HepG2 (cell line): ENCODE measurements at regions not wholly inside any gene's neighbourhood (a gene's known extent, or its start where the extent isn't known, plus 50 kb on each side); places are given as distances from the start of the nearest gene placed in this dataset.

Experiments used
- ATAC-seq: fragments of 200-7000 bp; cut with Tn5 transposase; 3 replicates; pipeline ENCODE4 v1.9.1; 2020; ENCODE audit warnings: mild to moderate bottlenecking, moderate library complexity
- BruUV-seq: library from RNA; stranded (reverse); fragments of 400-500 nt; replicated peaks from 2 replicates; lab custom pipeline; 2021; lab: Mats Ljungman, UMichigan
- CTCF ChIA-PET: fragments of 300-600 bp; formaldehyde crosslinking; extraction: SDS; loops from one replicate; lab custom pipeline; 2021; ENCODE audit warnings: low total read pairs, inconsistent platforms, low intra/inter-chr PET ratio; lab: Yijun Ruan, JAX
- POLR2A ChIA-PET: fragments of 350-600 bp; sonication (Branson Sonifier 250); formaldehyde crosslinking; loops from one replicate; lab custom pipeline; 2020; ENCODE audit warnings: antibody characterized with exemption, inconsistent platforms; lab: Yijun Ruan, JAX
- DNase-seq: peaks from one replicate; pipeline ENCODE4 v3.0.0-alpha.2; 2015; ENCODE audit warnings: low spot score
- FAIRE-seq: peaks from 3 replicates; lab custom pipeline; 2011; peaks lifted over from hg19 to GRCh38; lab: Jason Lieb, UNC
- H2AFZ ChIP-seq: one replicate; pipeline ENCODE4 v1.6.1; 2011; ENCODE audit warnings: low read length, inconsistent platforms
- H3K27ac ChIP-seq: fragments of 300-600 bp; 3 replicates; pipeline ENCODE4 v1.8.0; 2011; ENCODE audit warnings: mixed run types, mild to moderate bottlenecking, mixed read lengths, low read length, inconsistent platforms; ENCODE audit not compliant: insufficient read depth; ENCODE audit errors: extremely low read length
- H3K27me3 ChIP-seq, 2 experiments: fragments of 200-600 bp in 1 of 2; 2 replicates in 1 of 2; 3 replicates in 1 of 2; pipeline versions ENCODE4 v1.6.0 to v1.8.0; 2011; ENCODE audit warnings: low read length in 2 of 2, mild to moderate bottlenecking in 2 of 2, moderate library complexity in 2 of 2, inconsistent platforms in 1 of 2; ENCODE audit not compliant: insufficient read depth in 2 of 2, control insufficient read depth in 1 of 2
- H3K36me3 ChIP-seq, 2 experiments: fragments of 200-600 bp in 1 of 2; replicated peaks in 1 of 2; 2 replicates in 1 of 2; 3 replicates in 1 of 2; pipeline versions ENCODE4 v1.5.1 to v1.8.0; 2011; ENCODE audit warnings: low read length in 2 of 2, inconsistent platforms in 1 of 2; ENCODE audit not compliant: insufficient read depth in 2 of 2, control insufficient read depth in 1 of 2
- H3K4me1 ChIP-seq: 2 replicates; pipeline ENCODE4 v1.5.1; 2012; ENCODE audit warnings: low read length, inconsistent platforms; ENCODE audit not compliant: insufficient read depth
- H3K4me2 ChIP-seq: 2 replicates; pipeline ENCODE4 v1.6.0; 2011; ENCODE audit warnings: low read depth, low read length, inconsistent platforms
- H3K4me3 ChIP-seq, 3 experiments: fragments of 200-600 bp in 1 of 3; sonication (generic), shearing (Covaris generic) in 1 of 3; replicated peaks in 1 of 3; 2 replicates each; pipeline ENCODE4 v1.5.1; 2011 to 2016; ENCODE audit warnings: low read length in 3 of 3, inconsistent platforms in 2 of 3, low read depth in 2 of 3, mild to moderate bottlenecking in 2 of 3, control low read depth in 1 of 3, mixed read lengths in 1 of 3; ENCODE audit not compliant: insufficient read depth in 1 of 3
- H3K79me2 ChIP-seq: one replicate; pipeline ENCODE4 v1.6.1; 2011; ENCODE audit warnings: low read length, inconsistent platforms; ENCODE audit not compliant: insufficient read depth
- H3K9ac ChIP-seq: 2 replicates; pipeline ENCODE4 v1.6.0; 2011; ENCODE audit warnings: mild to moderate bottlenecking, low read depth, low read length, inconsistent platforms; ENCODE audit not compliant: insufficient read depth
- H3K9me3 ChIP-seq: 2 replicates; pipeline ENCODE4 v1.5.1; 2012; ENCODE audit warnings: mild to moderate bottlenecking, low read length
- H4K20me1 ChIP-seq: 2 replicates; pipeline ENCODE4 v1.6.0; 2011; ENCODE audit warnings: inconsistent platforms, mild to moderate bottlenecking, low read length, moderate library complexity; ENCODE audit not compliant: insufficient read depth
- CCDC6 ChIP-seq: sonication (generic); formaldehyde crosslinking; IDR thresholded peaks from 2 replicates; pipeline ENCODE4 v1.8.1; 2022; ENCODE audit warnings: mild to moderate bottlenecking, missing genetic modification reagents, moderate library complexity
- HOXA5 ChIP-seq: sonication (generic); formaldehyde crosslinking; IDR thresholded peaks from 2 replicates; pipeline ENCODE4 v1.4.0; 2020; ENCODE audit warnings: missing genetic modification reagents
- SRSF9 ChIP-seq: fragments of 200-400 bp; formaldehyde crosslinking; IDR thresholded peaks from 2 replicates; pipeline ENCODE4 v1.6.1; 2018; ENCODE audit warnings: borderline replicate concordance, mild to moderate bottlenecking, low read depth, low read length; ENCODE audit not compliant: insufficient read depth, poor library complexity, severe bottlenecking
- ZNF75D ChIP-seq: sonication (generic); formaldehyde crosslinking; IDR thresholded peaks from 2 replicates; pipeline ENCODE4 v1.8.1; 2023; ENCODE audit warnings: missing genetic modification reagents, mild to moderate bottlenecking, borderline replicate concordance
- in situ Hi-C: cut with HindIII; loops from 2 replicates; pipeline ENCODE4 v1.10.0; 2017; ENCODE audit warnings: low pct_unique_long_range_greater_than_20kb; ENCODE audit not compliant: extremely low pct_ligation_motif_present
- intact Hi-C: fragments of 100-400 bp; cut with micrococcal nuclease; formaldehyde crosslinking; loops from one replicate; pipeline ENCODE4 v1.10.0; 2022; ENCODE audit not compliant: unreplicated experiment
- TF ChIP-seq, protein P1 (sequence below): sonication (generic); formaldehyde crosslinking; IDR thresholded peaks from 2 replicates; pipeline ENCODE4 v1.4.0; 2020; ENCODE audit warnings: missing genetic modification reagents, mild to moderate bottlenecking, borderline replicate concordance
- TF ChIP-seq, protein P2 (sequence below): sonication (generic); formaldehyde crosslinking; IDR thresholded peaks from 2 replicates; pipeline ENCODE4 v1.4.0; 2020; ENCODE audit warnings: missing genetic modification reagents, borderline replicate concordance

DNA sequence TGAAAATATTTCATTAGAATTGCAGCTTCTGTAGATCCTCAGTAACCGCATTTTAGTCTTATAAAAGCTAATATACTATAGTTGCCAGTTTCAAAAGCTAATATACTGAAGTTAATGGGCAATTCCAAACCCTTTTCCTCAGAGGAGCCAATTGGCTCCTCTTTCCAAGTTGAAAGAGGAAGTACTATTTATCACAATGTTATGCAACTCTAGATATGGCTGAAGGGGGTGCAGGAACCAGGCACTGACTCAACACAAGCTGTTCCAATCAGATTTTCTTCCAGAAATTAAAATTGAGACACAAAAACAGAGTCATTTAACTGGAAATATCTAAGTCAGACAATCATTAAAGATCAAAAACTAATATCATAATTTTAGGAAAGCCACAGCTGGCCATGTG, 258.9 kb downstream of the PCDH20 start (continued):
- TF ChIP-seq, protein P1, sequence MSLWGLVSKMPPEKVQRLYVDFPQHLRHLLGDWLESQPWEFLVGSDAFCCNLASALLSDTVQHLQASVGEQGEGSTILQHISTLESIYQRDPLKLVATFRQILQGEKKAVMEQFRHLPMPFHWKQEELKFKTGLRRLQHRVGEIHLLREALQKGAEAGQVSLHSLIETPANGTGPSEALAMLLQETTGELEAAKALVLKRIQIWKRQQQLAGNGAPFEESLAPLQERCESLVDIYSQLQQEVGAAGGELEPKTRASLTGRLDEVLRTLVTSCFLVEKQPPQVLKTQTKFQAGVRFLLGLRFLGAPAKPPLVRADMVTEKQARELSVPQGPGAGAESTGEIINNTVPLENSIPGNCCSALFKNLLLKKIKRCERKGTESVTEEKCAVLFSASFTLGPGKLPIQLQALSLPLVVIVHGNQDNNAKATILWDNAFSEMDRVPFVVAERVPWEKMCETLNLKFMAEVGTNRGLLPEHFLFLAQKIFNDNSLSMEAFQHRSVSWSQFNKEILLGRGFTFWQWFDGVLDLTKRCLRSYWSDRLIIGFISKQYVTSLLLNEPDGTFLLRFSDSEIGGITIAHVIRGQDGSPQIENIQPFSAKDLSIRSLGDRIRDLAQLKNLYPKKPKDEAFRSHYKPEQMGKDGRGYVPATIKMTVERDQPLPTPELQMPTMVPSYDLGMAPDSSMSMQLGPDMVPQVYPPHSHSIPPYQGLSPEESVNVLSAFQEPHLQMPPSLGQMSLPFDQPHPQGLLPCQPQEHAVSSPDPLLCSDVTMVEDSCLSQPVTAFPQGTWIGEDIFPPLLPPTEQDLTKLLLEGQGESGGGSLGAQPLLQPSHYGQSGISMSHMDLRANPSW (CRISPR knock-in tag) = no peak

DNA sequence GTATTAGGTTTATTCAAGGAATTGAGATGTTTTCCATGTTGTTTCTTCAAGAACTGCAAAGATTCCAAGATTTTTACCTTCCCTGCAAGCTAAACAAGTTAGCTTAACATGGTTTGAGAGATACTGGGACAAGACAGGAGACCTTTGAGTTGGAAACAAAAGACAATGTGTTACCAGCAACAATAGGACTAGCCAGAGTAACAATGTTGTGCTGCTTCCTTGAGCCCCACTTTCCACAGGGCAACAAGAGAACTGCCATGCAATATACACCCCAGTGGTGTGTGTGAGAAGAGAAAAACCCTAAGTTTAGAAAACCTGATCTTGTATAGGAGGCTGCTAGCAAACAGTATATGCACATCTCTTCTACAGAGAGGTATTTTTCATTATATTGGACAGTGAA, 264.6 kb downstream of the PCDH20 start:
- no peak for DNase-seq
- FAIRE-seq = no peak
- no peaks in the 10 kb centered on the region for H3K36me3 ChIP-seq
- no peaks in the 10 kb centered on the region for H3K79me2 ChIP-seq
- no peaks in the 10 kb centered on the region for H3K9me3 ChIP-seq
- H4K20me1 ChIP-seq = no peaks in the 10 kb centered on the region
- H2AFZ ChIP-seq = no peak overlapping the region
- CTCF ChIA-PET = no interaction called here
- H3K4me1 ChIP-seq = no peaks in the 10 kb centered on the region
- intact Hi-C loops = no loop called here
- no peaks in the 10 kb centered on the region for H3K27me3 ChIP-seq
- H3K4me3 ChIP-seq = no peak overlapping the region
- H3K27ac ChIP-seq = no peak overlapping the region
- no peak for ATAC-seq
- BruUV-seq = no TSS peak
- H3K9ac ChIP-seq = no peak overlapping the region
- no peak overlapping the region for H3K4me2 ChIP-seq
- in situ Hi-C loops = no loop called here
- TF ChIP-seq, protein P2, sequence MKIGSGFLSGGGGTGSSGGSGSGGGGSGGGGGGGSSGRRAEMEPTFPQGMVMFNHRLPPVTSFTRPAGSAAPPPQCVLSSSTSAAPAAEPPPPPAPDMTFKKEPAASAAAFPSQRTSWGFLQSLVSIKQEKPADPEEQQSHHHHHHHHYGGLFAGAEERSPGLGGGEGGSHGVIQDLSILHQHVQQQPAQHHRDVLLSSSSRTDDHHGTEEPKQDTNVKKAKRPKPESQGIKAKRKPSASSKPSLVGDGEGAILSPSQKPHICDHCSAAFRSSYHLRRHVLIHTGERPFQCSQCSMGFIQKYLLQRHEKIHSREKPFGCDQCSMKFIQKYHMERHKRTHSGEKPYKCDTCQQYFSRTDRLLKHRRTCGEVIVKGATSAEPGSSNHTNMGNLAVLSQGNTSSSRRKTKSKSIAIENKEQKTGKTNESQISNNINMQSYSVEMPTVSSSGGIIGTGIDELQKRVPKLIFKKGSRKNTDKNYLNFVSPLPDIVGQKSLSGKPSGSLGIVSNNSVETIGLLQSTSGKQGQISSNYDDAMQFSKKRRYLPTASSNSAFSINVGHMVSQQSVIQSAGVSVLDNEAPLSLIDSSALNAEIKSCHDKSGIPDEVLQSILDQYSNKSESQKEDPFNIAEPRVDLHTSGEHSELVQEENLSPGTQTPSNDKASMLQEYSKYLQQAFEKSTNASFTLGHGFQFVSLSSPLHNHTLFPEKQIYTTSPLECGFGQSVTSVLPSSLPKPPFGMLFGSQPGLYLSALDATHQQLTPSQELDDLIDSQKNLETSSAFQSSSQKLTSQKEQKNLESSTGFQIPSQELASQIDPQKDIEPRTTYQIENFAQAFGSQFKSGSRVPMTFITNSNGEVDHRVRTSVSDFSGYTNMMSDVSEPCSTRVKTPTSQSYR (CRISPR knock-in tag) = no peak
- TF ChIP-seq HOXA5 (CRISPR knock-in tag) (no peak), SRSF9 (no peak), ZNF75D (CRISPR knock-in tag) (no peak), CCDC6 (CRISPR knock-in tag) (no peak)
- POLR2A ChIA-PET = no interaction called here
